ENCODE measurements at regions not wholly inside any gene's neighbourhood (a gene's known extent, or its start where the extent isn't known, plus 50 kb on each side); places are given as distances from the start of the nearest gene placed in this dataset.

DNA sequence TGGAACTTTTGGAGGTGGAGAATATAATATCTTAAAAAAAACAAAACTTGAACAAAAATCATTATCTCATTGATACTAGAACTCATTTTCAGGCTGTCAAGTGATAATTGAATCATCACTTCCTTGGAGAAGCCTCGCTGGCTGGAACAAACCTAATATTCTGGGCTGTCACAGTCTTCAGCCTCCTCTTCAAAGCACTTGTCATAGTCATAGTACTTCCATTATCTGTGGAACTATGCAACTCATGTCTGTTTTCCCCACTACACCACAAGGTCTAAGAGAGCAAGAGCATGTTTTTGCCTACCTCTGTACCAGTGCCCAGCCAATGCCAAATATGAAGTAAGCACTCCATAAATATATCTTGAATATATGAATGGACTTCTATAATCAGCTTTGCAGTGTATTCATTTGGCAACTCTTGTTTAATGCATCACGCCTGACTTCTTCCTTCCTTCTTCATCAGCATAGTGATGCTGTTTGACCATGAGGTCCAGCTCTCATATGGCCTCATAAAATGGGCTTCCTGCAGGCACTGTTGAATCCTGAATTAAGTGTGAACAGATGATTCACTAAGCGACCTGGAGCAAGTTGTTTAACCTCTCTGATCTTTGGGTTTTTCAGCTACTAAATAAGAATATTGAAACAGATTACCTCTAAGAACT lies 86.6 kb upstream of the SNRK start:
- DNase-seq (ENCODE audit: low read depth), result no peak
- no peak overlapping the region for H3K4me3 ChIP-seq (ENCODE audit: low read depth, low read length)
- TF ChIP-seq, protein P1, sequence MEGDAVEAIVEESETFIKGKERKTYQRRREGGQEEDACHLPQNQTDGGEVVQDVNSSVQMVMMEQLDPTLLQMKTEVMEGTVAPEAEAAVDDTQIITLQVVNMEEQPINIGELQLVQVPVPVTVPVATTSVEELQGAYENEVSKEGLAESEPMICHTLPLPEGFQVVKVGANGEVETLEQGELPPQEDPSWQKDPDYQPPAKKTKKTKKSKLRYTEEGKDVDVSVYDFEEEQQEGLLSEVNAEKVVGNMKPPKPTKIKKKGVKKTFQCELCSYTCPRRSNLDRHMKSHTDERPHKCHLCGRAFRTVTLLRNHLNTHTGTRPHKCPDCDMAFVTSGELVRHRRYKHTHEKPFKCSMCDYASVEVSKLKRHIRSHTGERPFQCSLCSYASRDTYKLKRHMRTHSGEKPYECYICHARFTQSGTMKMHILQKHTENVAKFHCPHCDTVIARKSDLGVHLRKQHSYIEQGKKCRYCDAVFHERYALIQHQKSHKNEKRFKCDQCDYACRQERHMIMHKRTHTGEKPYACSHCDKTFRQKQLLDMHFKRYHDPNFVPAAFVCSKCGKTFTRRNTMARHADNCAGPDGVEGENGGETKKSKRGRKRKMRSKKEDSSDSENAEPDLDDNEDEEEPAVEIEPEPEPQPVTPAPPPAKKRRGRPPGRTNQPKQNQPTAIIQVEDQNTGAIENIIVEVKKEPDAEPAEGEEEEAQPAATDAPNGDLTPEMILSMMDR (conservative IDR thresholded peaks at IDR 0.05; ENCODE audit: low read depth, low read length), result no peak

DNA sequence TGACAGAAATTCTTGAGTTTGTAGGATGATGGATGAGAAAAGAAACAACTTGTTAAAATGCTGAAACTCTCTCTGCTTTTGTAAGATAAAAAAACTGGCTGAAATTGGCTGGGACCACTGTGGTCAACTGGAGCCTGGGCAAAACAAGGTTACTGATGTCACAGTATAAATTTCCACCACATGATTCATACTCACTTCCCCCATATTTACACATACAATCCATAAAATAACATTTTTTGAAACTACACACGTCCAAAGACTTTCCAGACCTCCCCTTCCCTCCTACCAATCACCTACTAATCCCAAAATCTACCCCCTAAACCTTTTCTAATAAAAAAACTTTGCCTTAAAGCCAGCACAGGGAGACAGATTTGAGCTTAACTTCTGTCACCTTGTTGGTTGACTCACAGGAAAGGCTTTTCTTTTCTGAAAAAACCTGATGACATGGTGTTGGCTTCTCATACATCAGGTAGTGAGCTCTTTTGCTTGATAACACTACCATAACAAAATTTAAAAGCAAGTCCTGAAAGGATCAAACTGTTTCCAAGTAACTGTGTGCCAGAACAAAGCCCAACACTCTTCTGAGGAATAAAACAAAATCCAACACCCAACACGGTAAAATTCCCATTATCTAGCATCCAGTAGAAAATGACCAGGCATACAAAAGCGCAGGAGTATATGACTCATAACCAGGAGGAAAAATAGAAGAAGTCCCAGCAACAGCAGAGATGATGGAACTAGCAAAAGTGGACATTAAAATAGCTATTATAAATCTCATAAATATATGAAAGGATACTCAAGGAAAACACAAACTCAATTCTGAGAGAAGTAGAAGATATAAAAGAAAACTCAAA lies 87.3 kb upstream of the SNRK start:
- H3K4me3 ChIP-seq (ENCODE audit: low read depth, low read length), result no peak overlapping the region
- TF ChIP-seq, protein P1 (conservative IDR thresholded peaks at IDR 0.05; ENCODE audit: low read depth, low read length), result no peak
- no peak for DNase-seq (ENCODE audit: low read depth)

DNA sequence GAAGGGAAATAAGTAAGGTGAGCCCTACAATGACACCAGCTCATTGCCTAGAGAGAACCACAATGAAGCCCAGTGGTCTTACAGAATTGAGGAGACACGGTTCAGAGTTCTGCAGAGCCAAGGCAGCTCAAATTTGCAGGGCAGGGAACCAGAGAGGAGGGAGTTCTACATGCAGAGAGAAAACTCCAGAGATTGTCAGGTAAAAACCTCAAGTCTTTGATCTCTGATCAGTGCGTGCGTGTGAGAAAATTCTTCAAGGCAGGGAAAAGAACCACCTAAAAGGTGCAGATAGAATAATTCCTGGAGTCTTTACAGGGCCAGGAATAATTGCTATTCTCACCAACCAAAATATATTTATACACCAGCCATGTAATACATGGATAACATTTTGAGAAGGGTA lies 88.0 kb upstream of the SNRK start:
- H3K4me3 ChIP-seq (ENCODE audit: low read depth, low read length), result no peak overlapping the region
- TF ChIP-seq, protein P1 (conservative IDR thresholded peaks at IDR 0.05; ENCODE audit: low read depth, low read length), result no peak
- no peak for DNase-seq (ENCODE audit: low read depth)

DNA sequence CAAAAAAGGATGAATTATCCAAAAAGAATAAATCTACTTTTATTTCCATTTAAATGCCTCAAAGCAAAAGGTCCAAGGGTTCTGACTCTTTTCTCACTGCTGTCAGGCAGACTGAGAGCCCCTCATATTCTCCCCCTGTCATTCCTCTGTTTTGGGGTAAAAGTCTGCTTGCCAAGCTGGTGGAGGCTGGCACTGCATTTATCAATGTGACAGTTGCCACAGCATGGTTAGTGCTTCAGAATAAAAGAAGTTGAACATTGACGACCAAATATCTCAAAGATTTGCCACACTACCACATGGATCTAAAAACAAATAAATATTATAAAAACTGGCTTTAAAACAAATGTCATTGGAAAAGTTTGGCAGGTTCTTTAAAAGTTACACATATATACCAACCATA lies 89.2 kb upstream of the SNRK start:
- H3K4me3 ChIP-seq (ENCODE audit: low read depth, low read length), result no peak overlapping the region
- TF ChIP-seq, protein P1 (conservative IDR thresholded peaks at IDR 0.05; ENCODE audit: low read depth, low read length), result no peak
- DNase-seq (ENCODE audit: low read depth), result no peak

DNA sequence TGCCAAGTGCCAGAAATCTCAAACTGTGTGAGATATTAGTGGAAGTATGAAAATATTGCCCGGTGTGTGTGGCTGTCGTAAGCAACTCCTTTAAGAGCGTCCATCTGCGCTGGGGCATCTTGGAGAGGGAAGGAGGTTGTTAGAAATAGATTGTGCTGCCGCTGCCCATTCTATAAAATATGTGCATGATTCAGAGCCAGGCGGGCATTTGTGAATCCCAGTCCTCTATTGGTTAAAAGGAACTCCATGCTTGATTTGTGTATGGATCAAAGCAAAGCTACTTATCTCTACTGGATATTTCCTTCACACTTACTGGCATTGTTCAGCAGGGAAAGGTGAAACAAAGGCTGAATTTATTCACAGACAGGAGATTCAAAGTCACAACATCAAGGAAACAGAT lies 89.6 kb upstream of the SNRK start:
- no peak for DNase-seq (ENCODE audit: low read depth)
- no peak overlapping the region for H3K4me3 ChIP-seq (ENCODE audit: low read depth, low read length)
- TF ChIP-seq, protein P1 (conservative IDR thresholded peaks at IDR 0.05; ENCODE audit: low read depth, low read length), result no peak

DNA sequence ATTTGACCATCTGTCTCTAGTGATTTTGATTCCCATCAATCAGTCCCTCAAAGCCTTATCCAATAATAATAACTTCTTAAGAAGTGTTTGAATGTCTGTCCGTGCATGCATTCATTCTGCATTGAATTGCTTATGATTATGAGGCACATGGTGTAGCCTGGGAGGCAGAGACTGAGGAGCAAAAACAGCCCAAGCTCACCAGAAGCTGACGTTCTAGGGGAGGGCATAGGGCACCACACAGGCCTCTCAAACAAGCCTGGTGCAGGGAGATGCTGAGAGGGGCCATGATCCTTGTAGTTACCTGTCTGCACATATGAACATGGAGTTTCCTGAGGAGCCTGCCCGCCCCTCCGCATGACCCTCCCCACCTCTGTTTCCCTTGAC lies 89.2 kb upstream of the POMGNT2 start:
- no peak for DNase-seq (ENCODE audit: low read depth)
- H3K4me3 ChIP-seq (ENCODE audit: low read depth, low read length), result no peak overlapping the region
- TF ChIP-seq, protein P1 (conservative IDR thresholded peaks at IDR 0.05; ENCODE audit: low read depth, low read length), result no peak

Data from epithelial cell of proximal tubule (primary cell).